Right lobe of liver (tissue), 6 donors: ENCODE measurements at regions not wholly inside any gene's neighbourhood (a gene's known extent, or its start where the extent isn't known, plus 50 kb on each side); places are given as distances from the start of the nearest gene placed in this dataset.

Source experiments
- ATAC-seq, 4 donors: fragments of 200-7000 bp; cut with Tn5 transposase; one replicate each; pipeline ENCODE4 v1.9.1; 2020; ENCODE audit warnings: mild to moderate bottlenecking in 4 of 4, moderate library complexity in 4 of 4
- DNase-seq, 3 donors: peaks; one replicate each; pipeline ENCODE4 v3.0.0-alpha.2; 2020
- H3K27ac ChIP-seq, 3 donors: fragments of 200-600 bp; one replicate each; pipeline ENCODE4 v1.8.0; 2022
- H3K27me3 ChIP-seq, 2 donors: fragments of 200-600 bp; one replicate each; pipeline ENCODE4 v1.8.0; 2022
- H3K36me3 ChIP-seq, 4 donors: fragments of 200-600 bp; sonication (generic) in 1 of 4; one replicate each; pipeline versions ENCODE4 v1.5.1 to v1.8.0; 2017 to 2022; ENCODE audit warnings: control low read depth in 1 of 4
- H3K4me1 ChIP-seq, 4 donors: fragments of 200-600 bp; sonication (generic) in 1 of 4; one replicate each; pipeline versions ENCODE4 v1.5.1 to v1.8.0; 2017 to 2022; ENCODE audit warnings: control low read depth in 1 of 4
- H3K4me3 ChIP-seq, 3 donors: fragments of 200-600 bp; one replicate each; pipeline ENCODE4 v1.8.0; 2022
- H3K9me3 ChIP-seq, 4 donors: fragments of 200-600 bp; sonication (generic) in 1 of 4; one replicate each; pipeline versions ENCODE4 v1.5.1 to v1.8.0; 2017 to 2022; ENCODE audit warnings: control low read depth in 1 of 4
- POLR2A ChIP-seq: fragments of 450-650 bp; IDR thresholded peaks from one replicate; pipeline ENCODE4 v1.6.1; 2017; ENCODE audit warnings: antibody characterized with exemption, mild to moderate bottlenecking
- WGBS: methylation state at CpG from one replicate; pipeline ENCODE4 v1.1.6; 2018; ENCODE audit warnings: low coverage, low lambda C conversion rate; ENCODE audit not compliant: insufficient coverage; ENCODE audit errors: missing lambda C conversion rate; 5-methylcytosine and 5-hydroxymethylcytosine counted together
- intact Hi-C, 2 donors: fragments of 100-400 bp; cut with DNase I; formaldehyde crosslinking; loops; one replicate each; pipeline versions ENCODE4 v1.11.2 to v1.14.1; 2022
- TF ChIP-seq, protein P1 (sequence below), 4 donors: fragments of 200-600 bp in 3 of 4; fragments of 450-650 bp in 1 of 4; IDR thresholded peaks; one replicate each; pipeline versions ENCODE4 v1.5.1 to v1.8.0; 2016 to 2022; ENCODE audit warnings: antibody characterized with exemption in 4 of 4, mild to moderate bottlenecking in 2 of 4
- donor health status: DM: no; HTN: yes; CAD: no.
- donor health status: DM: no; HTN: no; CAD: no.
- donor health status: DM: no; HTN: no; CAD: no.
- donor health status: DM: no; HTN: yes; CAD: no.
- donor health status: DM: no; HTN: yes; CAD: no.

DNA sequence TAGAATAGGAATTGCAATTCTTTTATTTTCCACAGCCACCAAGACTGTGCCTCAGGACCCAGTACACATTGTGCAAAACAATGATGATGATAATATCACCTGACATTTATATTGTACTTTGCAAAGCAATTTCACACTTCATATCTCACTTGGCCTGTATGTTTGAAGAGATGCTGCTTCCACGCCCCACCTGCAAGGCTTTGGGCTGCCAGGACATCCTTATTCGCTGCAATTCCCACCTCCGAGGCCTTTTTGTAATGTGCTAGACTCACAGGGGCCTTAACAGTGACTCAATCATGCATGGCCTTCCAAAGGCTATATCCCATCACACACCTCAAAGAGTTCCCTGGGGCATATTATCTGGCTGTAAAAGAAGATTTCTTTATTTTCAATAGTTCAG is 200.9 kb downstream of the MYLK4 start:
- no peaks in the 10 kb centered on the region for H3K4me1 ChIP-seq
- TF ChIP-seq POLR2A = no peak
- TF ChIP-seq, protein P1, sequence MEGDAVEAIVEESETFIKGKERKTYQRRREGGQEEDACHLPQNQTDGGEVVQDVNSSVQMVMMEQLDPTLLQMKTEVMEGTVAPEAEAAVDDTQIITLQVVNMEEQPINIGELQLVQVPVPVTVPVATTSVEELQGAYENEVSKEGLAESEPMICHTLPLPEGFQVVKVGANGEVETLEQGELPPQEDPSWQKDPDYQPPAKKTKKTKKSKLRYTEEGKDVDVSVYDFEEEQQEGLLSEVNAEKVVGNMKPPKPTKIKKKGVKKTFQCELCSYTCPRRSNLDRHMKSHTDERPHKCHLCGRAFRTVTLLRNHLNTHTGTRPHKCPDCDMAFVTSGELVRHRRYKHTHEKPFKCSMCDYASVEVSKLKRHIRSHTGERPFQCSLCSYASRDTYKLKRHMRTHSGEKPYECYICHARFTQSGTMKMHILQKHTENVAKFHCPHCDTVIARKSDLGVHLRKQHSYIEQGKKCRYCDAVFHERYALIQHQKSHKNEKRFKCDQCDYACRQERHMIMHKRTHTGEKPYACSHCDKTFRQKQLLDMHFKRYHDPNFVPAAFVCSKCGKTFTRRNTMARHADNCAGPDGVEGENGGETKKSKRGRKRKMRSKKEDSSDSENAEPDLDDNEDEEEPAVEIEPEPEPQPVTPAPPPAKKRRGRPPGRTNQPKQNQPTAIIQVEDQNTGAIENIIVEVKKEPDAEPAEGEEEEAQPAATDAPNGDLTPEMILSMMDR (IDR thresholded peaks at IDR 0.05) = no peak
- no peak for DNase-seq
- no peaks in the 10 kb centered on the region for H3K36me3 ChIP-seq
- WGBS = 25% methylated on average over 3 of the region's 3 CpGs
- H3K9me3 ChIP-seq = no peaks in the 10 kb centered on the region
- no peak overlapping the region for H3K4me3 ChIP-seq
- no peaks in the 10 kb centered on the region for H3K27me3 ChIP-seq
- no peak overlapping the region for H3K27ac ChIP-seq
- ATAC-seq = no peak
- intact Hi-C loops = no loop called here

DNA sequence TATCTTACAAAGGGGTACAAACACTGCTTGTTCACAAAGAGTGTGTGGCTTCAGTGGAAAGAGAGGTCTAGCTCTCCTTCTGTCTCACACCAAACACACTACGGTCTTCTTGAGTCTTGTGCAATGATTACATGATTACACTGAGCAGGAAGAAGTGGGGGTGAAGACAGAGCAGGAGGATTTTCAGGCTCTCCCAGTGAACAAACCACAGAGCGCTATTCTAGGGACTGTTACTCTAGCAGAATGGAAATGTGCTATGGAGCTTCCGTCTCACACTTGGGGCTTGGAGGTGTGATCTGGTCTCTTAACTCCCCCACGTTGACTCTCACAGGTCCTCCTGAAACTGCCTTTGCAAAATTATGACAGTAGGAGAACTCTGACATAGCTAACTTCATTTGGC is 203.4 kb downstream of the MYLK4 start:
- WGBS = 37% methylated on average over 4 of the region's 4 CpGs
- no peaks in the 10 kb centered on the region for H3K9me3 ChIP-seq

DNA sequence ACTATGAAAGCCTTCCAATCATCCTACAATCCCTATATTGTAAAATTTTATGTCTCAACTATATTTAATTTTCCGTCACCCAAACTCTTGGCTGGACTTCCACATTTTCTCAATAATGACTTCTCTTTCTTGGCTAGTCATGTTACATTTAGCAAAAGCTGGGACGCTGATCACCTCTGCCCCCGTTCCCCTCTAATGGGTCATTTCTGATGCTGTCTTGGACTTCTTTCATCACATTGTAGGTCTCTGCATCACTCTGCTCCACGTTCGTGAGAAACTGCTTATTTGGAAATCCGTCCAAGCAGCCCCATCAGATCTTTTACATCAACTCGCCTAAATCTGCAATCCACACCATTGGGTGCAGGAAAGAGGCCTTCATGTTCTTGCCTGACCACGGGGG is 203.8 kb downstream of the MYLK4 start:
- no peaks in the 10 kb centered on the region for H3K4me1 ChIP-seq
- H3K9me3 ChIP-seq = no peaks in the 10 kb centered on the region
- H3K27ac ChIP-seq = no peak overlapping the region
- TF ChIP-seq POLR2A = no peak
- TF ChIP-seq, protein P1 (IDR thresholded peaks at IDR 0.05) = no peak
- H3K36me3 ChIP-seq = no peaks in the 10 kb centered on the region
- ATAC-seq (no peak), DNase-seq (no peak)
- H3K27me3 ChIP-seq = no peaks in the 10 kb centered on the region
- intact Hi-C loops = no loop called here
- 49% methylated on average over 8 of the region's 8 CpGs for WGBS
- no peak overlapping the region for H3K4me3 ChIP-seq

More for the DNA sequence above, 203.4 kb downstream of the MYLK4 start:
- DNase-seq = no peak
- Histone ChIP-seq H3K4me3 (no peak overlapping the region), H3K4me1 (no peaks in the 10 kb centered on the region), H3K36me3 (no peaks in the 10 kb centered on the region), H3K27me3 (no peaks in the 10 kb centered on the region), H3K27ac (no peak overlapping the region)
- intact Hi-C loops = no loop called here
- no peak for TF ChIP-seq POLR2A
- TF ChIP-seq, protein P1 (IDR thresholded peaks at IDR 0.05) = no peak
- ATAC-seq = no peak

DNA sequence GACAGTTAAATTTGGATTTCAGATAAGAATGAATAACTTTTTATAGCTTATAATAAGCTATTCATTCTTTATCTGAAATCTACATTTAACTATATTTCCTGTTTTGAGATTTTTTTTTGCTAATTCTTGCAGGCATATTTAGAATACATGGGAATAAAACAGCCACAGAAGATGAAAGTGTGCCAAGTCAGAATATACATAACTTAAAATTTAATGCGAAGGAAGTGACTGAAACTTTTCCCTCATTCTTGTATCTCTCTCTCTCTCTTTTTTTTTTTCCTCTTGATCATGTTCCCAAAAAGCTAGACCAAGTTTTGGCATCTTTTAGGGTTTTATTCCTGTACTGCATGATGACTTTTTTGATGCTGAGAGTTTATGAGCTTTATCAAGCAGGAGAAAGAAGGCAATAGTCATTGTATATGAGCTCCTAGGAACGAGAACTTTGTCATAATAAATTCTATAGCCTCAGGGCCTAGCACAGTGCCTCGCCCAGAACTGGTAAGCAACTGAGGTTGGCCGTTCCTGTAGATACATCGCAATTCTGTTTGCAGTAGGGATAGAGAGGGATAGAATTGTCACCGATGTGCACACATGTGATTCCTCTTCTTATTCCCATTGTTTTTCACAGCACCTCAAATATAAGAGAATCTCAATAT is 205.2 kb downstream of the MYLK4 start:
- ATAC-seq (no peak), DNase-seq (no peak)
- H3K4me1 ChIP-seq = no peaks in the 10 kb centered on the region
- 67% methylated on average over 6 of the region's 6 CpGs for WGBS
- H3K4me3 ChIP-seq = no peak overlapping the region
- TF ChIP-seq POLR2A = no peak
- TF ChIP-seq, protein P1 (IDR thresholded peaks at IDR 0.05) = no peak
- intact Hi-C loops = no loop called here
- H3K27me3 ChIP-seq = no peaks in the 10 kb centered on the region
- H3K27ac ChIP-seq = no peak overlapping the region
- H3K9me3 ChIP-seq = no peaks in the 10 kb centered on the region
- no peaks in the 10 kb centered on the region for H3K36me3 ChIP-seq

DNA sequence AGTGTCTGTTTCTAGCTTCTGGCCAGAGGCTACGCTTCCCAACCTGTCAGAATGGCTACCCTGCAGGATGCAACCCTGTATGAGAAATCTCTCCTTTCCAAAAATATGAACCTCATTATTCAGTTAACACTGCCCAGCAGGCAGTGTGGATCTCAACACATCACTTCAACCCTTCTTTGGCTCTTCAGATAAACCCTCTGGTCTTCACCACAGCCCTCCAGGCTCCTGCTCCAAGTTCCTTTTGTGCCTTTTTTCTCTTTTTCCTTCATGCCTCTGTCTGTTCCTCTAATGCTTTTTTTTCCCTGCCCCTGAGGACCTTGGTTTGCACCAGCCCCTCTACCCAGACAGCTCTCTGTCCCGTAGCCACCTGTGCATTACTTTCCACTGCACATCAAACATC is 207.4 kb downstream of the MYLK4 start:
- intact Hi-C loops = no loop called here
- DNase-seq (no peak), ATAC-seq (no peak)
- Histone ChIP-seq H3K36me3 (no peaks in the 10 kb centered on the region), H3K4me3 (no peak overlapping the region), H3K27me3 (no peaks in the 10 kb centered on the region), H3K27ac (no peak overlapping the region), H3K4me1 (no peaks in the 10 kb centered on the region), H3K9me3 (no peaks in the 10 kb centered on the region)
- 66% methylated on average over 2 of the region's 2 CpGs for WGBS
- no peak for TF ChIP-seq POLR2A
- TF ChIP-seq, protein P1 (IDR thresholded peaks at IDR 0.05) = no peak
